WERI-Rb-1 (cell line): ENCODE measurements at regions not wholly inside any gene's neighbourhood (a gene's known extent, or its start where the extent isn't known, plus 50 kb on each side); places are given as distances from the start of the nearest gene placed in this dataset.

Source experiments
- DNase-seq: peaks from one replicate; pipeline ENCODE4 v3.0.0-alpha.2; 2020
- H3K27ac ChIP-seq: fragments of 250-450 bp; sonication (Bioruptor Pico); 2 replicates; pipeline ENCODE4 v1.5.1; 2020; ENCODE audit warnings: mild to moderate bottlenecking, moderate library complexity
- H3K27me3 ChIP-seq: fragments of 250-450 bp; sonication (Bioruptor Pico); 2 replicates; pipeline ENCODE4 v1.5.1; 2021; ENCODE audit warnings: mild to moderate bottlenecking, low read depth, moderate library complexity; ENCODE audit not compliant: insufficient read depth, severe bottlenecking
- H3K36me3 ChIP-seq: fragments of 250-450 bp; sonication (Bioruptor Pico); 2 replicates; pipeline ENCODE4 v1.5.1; 2020; ENCODE audit warnings: mild to moderate bottlenecking, moderate library complexity
- H3K4me3 ChIP-seq: 2 replicates; pipeline ENCODE4 v1.5.1; 2011; ENCODE audit warnings: low read depth, mild to moderate bottlenecking, control low read depth, low read length
- H3K9me3 ChIP-seq: fragments of 250-450 bp; sonication (Bioruptor Pico); 2 replicates; pipeline ENCODE4 v1.5.1; 2021; ENCODE audit warnings: mild to moderate bottlenecking, moderate library complexity; ENCODE audit not compliant: severe bottlenecking
- CTCF ChIP-seq: IDR thresholded peaks from 2 replicates; pipeline ENCODE4 v1.5.1; 2011; ENCODE audit warnings: low read depth, mild to moderate bottlenecking, control low read depth, inconsistent platforms, low read length

GRCh38 chr6:81570681-81571080, 181.8 kb downstream of the TENT5A start:
- no peak for TF ChIP-seq CTCF
- no peaks in the 10 kb centered on the region for H3K27me3 ChIP-seq
- no peaks in the 10 kb centered on the region for H3K9me3 ChIP-seq
- H3K4me3 ChIP-seq: no peak overlapping the region
- no peaks in the 10 kb centered on the region for H3K36me3 ChIP-seq
- no peak for DNase-seq
- H3K27ac ChIP-seq: no peak overlapping the region

- Histone ChIP-seq H3K9me3 (no peaks in the 10 kb centered on the region), H3K4me3 (no peak overlapping the region), H3K27me3 (no peaks in the 10 kb centered on the region), H3K36me3 (no peaks in the 10 kb centered on the region), H3K27ac (no peak overlapping the region)
- TF ChIP-seq CTCF: no peak
- no peak for DNase-seq
These were observed 183.5 kb downstream of the TENT5A start for GRCh38 chr6:81568973-81569372.

GRCh38 chr6:81565071-81565470, 187.4 kb downstream of the TENT5A start:
- no peak for DNase-seq
- Histone ChIP-seq H3K4me3 (no peak overlapping the region), H3K27me3 (no peaks in the 10 kb centered on the region), H3K36me3 (no peaks in the 10 kb centered on the region), H3K9me3 (no peaks in the 10 kb centered on the region), H3K27ac (no peak overlapping the region)
- TF ChIP-seq CTCF: no peak

- Histone ChIP-seq H3K27ac (no peak overlapping the region), H3K27me3 (no peaks in the 10 kb centered on the region), H3K36me3 (no peaks in the 10 kb centered on the region), H3K4me3 (no peak overlapping the region), H3K9me3 (no peaks in the 10 kb centered on the region)
- DNase-seq: no peak
- no peak for TF ChIP-seq CTCF
These were observed 187.9 kb downstream of the TENT5A start for GRCh38 chr6:81564470-81565068.

GRCh38 chr6:81562169-81562568, 190.3 kb downstream of the TENT5A start:
- Histone ChIP-seq H3K36me3 (no peaks in the 10 kb centered on the region), H3K9me3 (no peaks in the 10 kb centered on the region), H3K27ac (no peak overlapping the region), H3K4me3 (no peak overlapping the region), H3K27me3 (no peaks in the 10 kb centered on the region)
- TF ChIP-seq CTCF: no peak
- no peak for DNase-seq

GRCh38 chr6:81561731-81562130, 190.8 kb downstream of the TENT5A start:
- no peak for DNase-seq
- H3K9me3 ChIP-seq: no peaks in the 10 kb centered on the region
- TF ChIP-seq CTCF: no peak
- no peak overlapping the region for H3K27ac ChIP-seq
- H3K36me3 ChIP-seq: no peaks in the 10 kb centered on the region
- H3K27me3 ChIP-seq: no peaks in the 10 kb centered on the region
- H3K4me3 ChIP-seq: no peak overlapping the region
